Endothelial cell (in vitro differentiated cells): ENCODE measurements at regions not wholly inside any gene's neighbourhood (a gene's known extent, or its start where the extent isn't known, plus 50 kb on each side); places are given as distances from the start of the nearest gene placed in this dataset.

Experiments used
- DNase-seq: peaks from one replicate; pipeline ENCODE4 v3.0.0; 2021; ENCODE audit warnings: low spot score
- H3K27ac Mint-ChIP-seq: one replicate; pipeline ENCODE4 v1.8.0; 2021; ENCODE audit warnings: mixed read lengths, inconsistent platforms; ENCODE audit not compliant: unreplicated experiment
- H3K27me3 Mint-ChIP-seq: one replicate; pipeline ENCODE4 v1.8.0; 2021; ENCODE audit warnings: mild to moderate bottlenecking, moderate library complexity, mixed read lengths, inconsistent platforms; ENCODE audit not compliant: unreplicated experiment
- H3K36me3 Mint-ChIP-seq: one replicate; pipeline ENCODE4 v1.8.0; 2021; ENCODE audit warnings: mild to moderate bottlenecking, low read depth, mixed read lengths, inconsistent platforms; ENCODE audit not compliant: unreplicated experiment
- H3K4me1 Mint-ChIP-seq: one replicate; pipeline ENCODE4 v1.8.0; 2021; ENCODE audit warnings: mild to moderate bottlenecking, mixed read lengths, inconsistent platforms; ENCODE audit not compliant: unreplicated experiment
- H3K4me3 Mint-ChIP-seq: one replicate; pipeline ENCODE4 v1.8.0; 2021; ENCODE audit warnings: mild to moderate bottlenecking, mixed read lengths, inconsistent platforms; ENCODE audit not compliant: unreplicated experiment
- H3K9me3 Mint-ChIP-seq: one replicate; pipeline ENCODE4 v1.8.0; 2021; ENCODE audit warnings: mixed read lengths, inconsistent platforms; ENCODE audit not compliant: unreplicated experiment
- TF ChIP-seq, protein P1 (sequence below): fragments of 200-600 bp; sonication (generic); IDR thresholded peaks from one replicate; pipeline ENCODE4 v1.5.0; 2021; ENCODE audit warnings: antibody characterized with exemption; ENCODE audit not compliant: unreplicated experiment

DNA sequence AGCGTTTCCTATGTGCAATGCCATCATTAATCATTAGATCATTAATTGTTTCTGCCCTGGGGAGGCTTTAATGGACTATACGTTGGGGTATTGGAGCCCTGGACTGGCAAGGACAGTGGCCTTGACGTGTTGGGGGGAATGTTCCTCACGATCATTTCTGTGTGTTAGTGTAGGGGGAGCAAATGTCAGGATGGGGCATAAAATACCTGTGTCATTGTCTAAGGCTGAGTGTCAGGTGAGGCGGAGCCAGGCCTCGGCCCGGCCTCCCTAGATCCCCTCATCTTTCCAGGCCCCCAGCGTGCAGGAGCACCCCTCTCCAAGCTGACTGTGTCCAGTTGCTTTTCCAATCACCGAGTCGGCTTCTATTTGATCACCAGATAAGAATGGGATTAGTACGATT is 346.4 kb upstream of the SHH start:
- Mint-ChIP-seq H3K27me3 (peaks cover 7% of the 10 kb centered on the region), H3K4me3 (no peak overlapping the region), H3K9me3 (no peaks in the 10 kb centered on the region), H3K36me3 (peaks cover 3% of the 10 kb centered on the region), H3K4me1 (no peaks in the 10 kb centered on the region), H3K27ac (no peak overlapping the region)
- no peak for DNase-seq
- TF ChIP-seq, protein P1, sequence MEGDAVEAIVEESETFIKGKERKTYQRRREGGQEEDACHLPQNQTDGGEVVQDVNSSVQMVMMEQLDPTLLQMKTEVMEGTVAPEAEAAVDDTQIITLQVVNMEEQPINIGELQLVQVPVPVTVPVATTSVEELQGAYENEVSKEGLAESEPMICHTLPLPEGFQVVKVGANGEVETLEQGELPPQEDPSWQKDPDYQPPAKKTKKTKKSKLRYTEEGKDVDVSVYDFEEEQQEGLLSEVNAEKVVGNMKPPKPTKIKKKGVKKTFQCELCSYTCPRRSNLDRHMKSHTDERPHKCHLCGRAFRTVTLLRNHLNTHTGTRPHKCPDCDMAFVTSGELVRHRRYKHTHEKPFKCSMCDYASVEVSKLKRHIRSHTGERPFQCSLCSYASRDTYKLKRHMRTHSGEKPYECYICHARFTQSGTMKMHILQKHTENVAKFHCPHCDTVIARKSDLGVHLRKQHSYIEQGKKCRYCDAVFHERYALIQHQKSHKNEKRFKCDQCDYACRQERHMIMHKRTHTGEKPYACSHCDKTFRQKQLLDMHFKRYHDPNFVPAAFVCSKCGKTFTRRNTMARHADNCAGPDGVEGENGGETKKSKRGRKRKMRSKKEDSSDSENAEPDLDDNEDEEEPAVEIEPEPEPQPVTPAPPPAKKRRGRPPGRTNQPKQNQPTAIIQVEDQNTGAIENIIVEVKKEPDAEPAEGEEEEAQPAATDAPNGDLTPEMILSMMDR: no peak

DNA sequence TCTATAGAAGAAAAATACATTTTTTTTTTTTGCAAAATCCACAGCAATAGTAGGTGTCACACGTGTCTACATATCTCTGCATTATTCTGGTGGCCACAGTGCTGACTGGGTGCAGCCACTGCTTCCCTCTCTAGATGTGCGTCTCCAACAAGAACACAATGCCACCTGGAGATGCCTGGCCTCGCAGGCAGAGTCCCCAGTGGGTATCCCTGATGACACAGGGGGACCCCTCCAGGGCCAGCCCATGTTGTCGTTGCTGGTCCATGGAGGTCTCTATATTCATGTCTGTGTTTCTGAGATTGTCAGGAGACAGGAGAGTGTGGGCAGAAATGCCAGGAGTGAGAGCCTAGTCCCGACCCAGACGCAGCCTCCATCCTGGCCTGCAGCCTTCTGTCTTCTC is 345.9 kb upstream of the SHH start:
- Mint-ChIP-seq H3K4me3 (no peak overlapping the region), H3K4me1 (no peaks in the 10 kb centered on the region), H3K36me3 (peaks cover 3% of the 10 kb centered on the region), H3K9me3 (no peaks in the 10 kb centered on the region), H3K27ac (no peak overlapping the region), H3K27me3 (peaks cover 8% of the 10 kb centered on the region)
- TF ChIP-seq, protein P1: no peak
- no peak for DNase-seq

DNA sequence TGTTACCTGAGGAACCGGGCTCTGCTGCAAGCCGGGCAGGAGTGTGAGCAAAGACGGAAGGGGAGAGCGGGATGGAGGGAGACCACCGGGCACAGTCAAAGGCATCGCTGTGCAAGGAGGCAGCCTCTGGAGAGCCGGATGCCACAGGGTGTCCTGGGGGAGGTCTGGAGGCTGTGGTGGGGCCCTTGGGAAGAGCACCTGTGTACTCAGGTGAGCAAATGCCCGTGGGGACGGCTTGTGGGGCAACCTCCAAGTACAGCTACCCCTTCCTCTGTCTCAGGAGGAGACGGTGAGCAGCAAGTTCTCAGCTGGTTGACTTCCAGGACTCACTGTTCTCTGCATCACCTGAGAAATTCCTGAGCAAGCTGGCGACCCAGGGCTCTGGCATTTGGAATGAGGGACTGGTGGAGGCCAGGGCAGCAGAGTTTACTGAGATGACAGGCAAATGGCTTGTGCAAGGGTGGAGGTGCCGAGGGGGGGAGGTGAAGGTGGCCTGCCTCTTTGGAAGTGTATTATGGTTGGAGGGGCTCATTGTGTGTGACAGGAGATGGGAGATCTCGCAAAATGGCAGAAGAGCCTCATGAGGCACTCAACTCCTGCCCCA is 345.2 kb upstream of the SHH start:
- Mint-ChIP-seq H3K4me1 (no peaks in the 10 kb centered on the region), H3K36me3 (peaks cover 3% of the 10 kb centered on the region), H3K27ac (no peak overlapping the region), H3K9me3 (no peaks in the 10 kb centered on the region), H3K4me3 (no peak overlapping the region), H3K27me3 (peaks cover 8% of the 10 kb centered on the region)
- TF ChIP-seq, protein P1: no peak
- DNase-seq: no peak

DNA sequence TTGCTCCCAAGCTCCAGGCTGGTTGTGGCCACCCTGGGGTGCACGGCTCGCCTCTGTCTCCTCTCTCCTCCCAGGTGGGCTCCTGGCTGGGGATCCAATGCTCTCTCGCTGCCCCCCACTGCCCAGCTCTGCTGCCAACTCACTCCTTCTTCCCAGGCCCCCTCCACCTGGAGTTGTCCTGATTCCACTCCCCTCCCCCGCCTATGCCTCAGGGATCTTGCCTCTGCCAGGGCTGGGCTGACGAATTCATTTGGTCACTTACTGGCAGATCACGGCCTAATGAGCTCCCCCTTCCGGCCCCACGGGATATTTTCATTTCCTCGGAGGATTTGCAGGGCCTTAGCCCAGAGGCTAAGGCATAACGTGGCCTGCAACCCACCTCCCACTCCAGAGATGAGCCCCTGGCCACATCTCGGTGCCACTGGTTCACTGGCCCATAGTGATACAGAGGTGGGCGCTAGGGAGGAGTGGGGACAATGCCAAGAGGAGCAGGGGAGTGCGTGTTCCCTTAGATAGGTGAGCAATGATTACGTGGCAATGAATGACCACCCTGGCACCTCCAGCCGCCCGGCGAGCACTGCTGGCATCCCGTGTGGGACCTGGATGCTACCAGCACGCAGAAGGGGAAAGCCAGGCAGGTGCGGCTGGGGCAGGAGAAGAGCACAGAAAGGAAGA is 344.6 kb upstream of the SHH start:
- DNase-seq: peak; percentile 42
- Mint-ChIP-seq H3K27me3 (peaks cover 8% of the 10 kb centered on the region), H3K4me1 (no peaks in the 10 kb centered on the region), H3K4me3 (no peak overlapping the region), H3K36me3 (peaks cover 3% of the 10 kb centered on the region), H3K9me3 (no peaks in the 10 kb centered on the region), H3K27ac (no peak overlapping the region)
- TF ChIP-seq, protein P1: no peak

DNA sequence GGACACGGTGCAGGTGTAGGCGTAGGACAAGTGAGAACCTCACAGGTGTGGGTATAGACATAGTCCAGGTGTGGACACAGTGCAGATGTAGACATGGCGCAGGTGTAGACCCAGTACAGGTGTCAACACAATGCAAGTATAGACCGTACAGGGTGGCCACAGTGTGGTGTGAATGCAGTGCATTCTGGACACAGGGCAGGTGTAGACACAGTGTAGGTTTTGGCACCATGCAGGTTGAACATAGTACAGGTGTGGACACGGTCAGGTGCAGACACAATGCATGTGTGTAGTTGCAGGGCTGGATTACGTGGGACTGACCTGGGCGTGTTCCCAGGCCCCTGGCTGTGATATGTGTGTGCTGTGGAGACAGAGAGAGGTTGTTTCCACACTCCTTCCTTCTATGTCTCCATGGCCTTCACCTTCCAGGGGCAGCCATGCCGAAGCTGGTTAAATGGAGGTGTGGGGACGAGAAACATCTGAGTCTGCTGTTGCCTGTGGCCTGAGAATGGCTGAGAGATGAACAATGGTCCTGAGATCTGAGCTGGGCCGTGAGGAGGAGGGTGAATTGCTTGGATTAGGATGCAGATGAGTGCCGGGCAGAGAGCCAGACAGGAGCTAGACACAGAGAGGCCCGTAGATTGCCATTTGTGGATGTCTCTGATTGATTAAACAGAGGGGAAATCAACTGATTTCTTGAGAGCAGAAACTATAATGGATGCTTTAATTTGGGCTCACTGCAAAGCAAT is 343.9 kb upstream of the SHH start:
- Mint-ChIP-seq H3K27me3 (peaks cover 8% of the 10 kb centered on the region), H3K4me1 (no peaks in the 10 kb centered on the region), H3K27ac (no peak overlapping the region), H3K9me3 (no peaks in the 10 kb centered on the region), H3K4me3 (no peak overlapping the region), H3K36me3 (peaks cover 3% of the 10 kb centered on the region)
- TF ChIP-seq, protein P1: no peak
- DNase-seq: no peak
